Right lobe of liver (tissue), 6 donors: ENCODE measurements at regions not wholly inside any gene's neighbourhood (a gene's known extent, or its start where the extent isn't known, plus 50 kb on each side); places are given as distances from the start of the nearest gene placed in this dataset.
A peak's percentile ranks its signal among the peaks of the same experiment; 100 is the strongest.

ENCODE experiments used
- ATAC-seq, 4 donors: fragments of 200-7000 bp; cut with Tn5 transposase; one replicate each; pipeline ENCODE4 v1.9.1; 2020; ENCODE audit warnings: mild to moderate bottlenecking in 4 of 4, moderate library complexity in 4 of 4
- DNase-seq, 3 donors: peaks; one replicate each; pipeline ENCODE4 v3.0.0-alpha.2; 2020
- H3K27ac ChIP-seq, 3 donors: fragments of 200-600 bp; one replicate each; pipeline ENCODE4 v1.8.0; 2022
- H3K27me3 ChIP-seq, 2 donors: fragments of 200-600 bp; one replicate each; pipeline ENCODE4 v1.8.0; 2022
- H3K36me3 ChIP-seq, 4 donors: fragments of 200-600 bp; sonication (generic) in 1 of 4; one replicate each; pipeline versions ENCODE4 v1.5.1 to v1.8.0; 2017 to 2022; ENCODE audit warnings: control low read depth in 1 of 4
- H3K4me1 ChIP-seq, 4 donors: fragments of 200-600 bp; sonication (generic) in 1 of 4; one replicate each; pipeline versions ENCODE4 v1.5.1 to v1.8.0; 2017 to 2022; ENCODE audit warnings: control low read depth in 1 of 4
- H3K4me3 ChIP-seq, 3 donors: fragments of 200-600 bp; one replicate each; pipeline ENCODE4 v1.8.0; 2022
- H3K9me3 ChIP-seq, 4 donors: fragments of 200-600 bp; sonication (generic) in 1 of 4; one replicate each; pipeline versions ENCODE4 v1.5.1 to v1.8.0; 2017 to 2022; ENCODE audit warnings: control low read depth in 1 of 4
- POLR2A ChIP-seq: fragments of 450-650 bp; IDR thresholded peaks from one replicate; pipeline ENCODE4 v1.6.1; 2017; ENCODE audit warnings: antibody characterized with exemption, mild to moderate bottlenecking
- WGBS: methylation state at CpG from one replicate; pipeline ENCODE4 v1.1.6; 2018; ENCODE audit warnings: low coverage, low lambda C conversion rate; ENCODE audit not compliant: insufficient coverage; ENCODE audit errors: missing lambda C conversion rate; 5-methylcytosine and 5-hydroxymethylcytosine counted together
- intact Hi-C, 2 donors: fragments of 100-400 bp; cut with DNase I; formaldehyde crosslinking; loops; one replicate each; pipeline versions ENCODE4 v1.11.2 to v1.14.1; 2022
- TF ChIP-seq, protein P1 (sequence below), 4 donors: fragments of 200-600 bp in 3 of 4; fragments of 450-650 bp in 1 of 4; IDR thresholded peaks; one replicate each; pipeline versions ENCODE4 v1.5.1 to v1.8.0; 2016 to 2022; ENCODE audit warnings: antibody characterized with exemption in 4 of 4, mild to moderate bottlenecking in 2 of 4
- donor health status: DM: no; HTN: yes; CAD: no.
- donor health status: DM: no; HTN: no; CAD: no.
- donor health status: DM: no; HTN: no; CAD: no.
- donor health status: DM: no; HTN: yes; CAD: no.
- donor health status: DM: no; HTN: yes; CAD: no.

DNA sequence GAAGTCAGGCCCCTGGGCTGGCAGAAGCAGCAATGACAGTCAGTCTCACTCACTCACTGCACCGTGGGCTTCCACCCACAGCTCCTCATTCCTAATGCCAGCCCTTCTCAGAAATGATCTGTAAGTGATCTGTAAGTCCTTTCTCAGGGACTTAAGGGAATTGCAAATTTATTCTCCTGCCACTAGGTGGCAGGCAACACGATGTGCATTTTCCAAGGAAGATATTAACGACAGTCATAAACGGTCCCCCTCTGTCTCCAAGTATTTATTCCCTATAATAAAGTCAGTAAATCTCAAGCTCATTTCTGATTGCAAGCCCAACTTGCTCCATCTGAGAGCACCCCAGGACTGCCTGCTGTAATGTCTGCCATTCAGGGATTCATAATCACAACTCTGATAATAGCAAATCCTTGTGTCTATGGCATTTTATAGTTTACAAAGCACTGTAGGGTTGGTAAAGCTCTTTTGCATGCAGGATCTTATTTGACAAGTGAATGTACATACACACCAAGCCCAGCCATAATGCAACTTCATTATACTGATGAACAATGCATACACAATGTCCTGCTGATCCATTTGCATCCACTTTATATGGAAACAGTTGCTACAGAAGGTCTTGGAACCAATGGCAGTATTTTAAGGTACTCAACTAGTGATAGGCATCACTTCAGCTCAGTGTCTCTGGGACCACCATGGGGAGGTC, 380.5 kb upstream of the CAMK1G start:
- DNase-seq (no peak), ATAC-seq (peak; percentile 46 to 71 (median 65))
- intact Hi-C loops = no loop called here
- H3K36me3 ChIP-seq = no peaks in the 10 kb centered on the region
- 0% methylated on average over 4 of the region's 4 CpGs for WGBS
- H3K4me1 ChIP-seq = peaks cover 0 to 6% (median 0%) of the 10 kb centered on the region in 4 donors
- no peak overlapping the region for H3K4me3 ChIP-seq
- TF ChIP-seq, protein P1, sequence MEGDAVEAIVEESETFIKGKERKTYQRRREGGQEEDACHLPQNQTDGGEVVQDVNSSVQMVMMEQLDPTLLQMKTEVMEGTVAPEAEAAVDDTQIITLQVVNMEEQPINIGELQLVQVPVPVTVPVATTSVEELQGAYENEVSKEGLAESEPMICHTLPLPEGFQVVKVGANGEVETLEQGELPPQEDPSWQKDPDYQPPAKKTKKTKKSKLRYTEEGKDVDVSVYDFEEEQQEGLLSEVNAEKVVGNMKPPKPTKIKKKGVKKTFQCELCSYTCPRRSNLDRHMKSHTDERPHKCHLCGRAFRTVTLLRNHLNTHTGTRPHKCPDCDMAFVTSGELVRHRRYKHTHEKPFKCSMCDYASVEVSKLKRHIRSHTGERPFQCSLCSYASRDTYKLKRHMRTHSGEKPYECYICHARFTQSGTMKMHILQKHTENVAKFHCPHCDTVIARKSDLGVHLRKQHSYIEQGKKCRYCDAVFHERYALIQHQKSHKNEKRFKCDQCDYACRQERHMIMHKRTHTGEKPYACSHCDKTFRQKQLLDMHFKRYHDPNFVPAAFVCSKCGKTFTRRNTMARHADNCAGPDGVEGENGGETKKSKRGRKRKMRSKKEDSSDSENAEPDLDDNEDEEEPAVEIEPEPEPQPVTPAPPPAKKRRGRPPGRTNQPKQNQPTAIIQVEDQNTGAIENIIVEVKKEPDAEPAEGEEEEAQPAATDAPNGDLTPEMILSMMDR (IDR thresholded peaks at IDR 0.05) = peak; percentile 45 to 83 (median 75)
- no peak for TF ChIP-seq POLR2A
- no peaks in the 10 kb centered on the region for H3K27me3 ChIP-seq
- H3K9me3 ChIP-seq = no peaks in the 10 kb centered on the region
- H3K27ac ChIP-seq = no peak overlapping the region

DNA sequence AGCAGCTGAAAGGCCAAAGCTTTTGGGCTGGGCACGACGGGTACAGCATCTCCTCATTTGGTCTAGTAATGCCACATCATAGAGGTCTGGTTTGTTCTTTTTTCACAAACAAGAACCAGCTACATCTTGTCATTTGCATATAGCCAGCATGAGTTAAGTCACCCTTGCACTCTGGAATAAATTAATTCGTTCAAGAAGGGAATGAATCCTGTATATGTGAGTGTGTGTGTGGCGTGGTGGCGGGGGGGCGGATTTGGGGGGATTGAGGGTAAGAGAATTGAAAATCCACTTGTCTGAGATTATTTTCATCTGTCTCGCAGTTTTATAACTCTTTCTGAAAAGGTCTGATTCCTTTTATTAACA, 380.0 kb upstream of the CAMK1G start:
- no peak overlapping the region for H3K4me3 ChIP-seq
- 70% methylated on average over 5 of the region's 7 CpGs for WGBS
- H3K27ac ChIP-seq = no peak overlapping the region
- H3K36me3 ChIP-seq = no peaks in the 10 kb centered on the region
- intact Hi-C loops = no loop called here
- ATAC-seq (no peak), DNase-seq (no peak)
- H3K4me1 ChIP-seq = peaks cover 0 to 8% (median 0%) of the 10 kb centered on the region in 4 donors
- no peaks in the 10 kb centered on the region for H3K9me3 ChIP-seq
- peaks cover 0 to 5% of the 10 kb centered on the region in 2 donors for H3K27me3 ChIP-seq
- TF ChIP-seq, protein P1 (IDR thresholded peaks at IDR 0.05) = no peak
- no peak for TF ChIP-seq POLR2A

DNA sequence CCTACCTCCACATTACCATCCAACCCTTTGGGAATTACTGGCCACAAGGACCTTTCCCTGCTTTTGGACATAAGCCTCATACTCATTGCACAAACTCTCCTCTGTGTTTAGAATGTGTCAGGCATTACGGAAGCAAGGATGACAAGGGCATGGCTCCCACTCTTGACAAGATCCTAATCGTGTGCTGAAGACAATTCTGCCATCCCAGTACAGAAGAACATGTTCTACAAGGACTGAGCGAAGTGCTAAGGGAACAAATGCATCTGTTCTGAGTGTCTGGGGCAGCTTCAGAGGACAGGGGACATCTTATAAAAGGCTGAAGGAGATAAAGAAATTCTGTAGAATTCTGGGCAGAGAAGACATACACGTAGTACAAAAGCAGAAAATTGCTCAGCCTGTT, 378.5 kb upstream of the CAMK1G start:
- peaks cover 0 to 5% of the 10 kb centered on the region in 2 donors for H3K27me3 ChIP-seq
- DNase-seq (no peak), ATAC-seq (no peak)
- intact Hi-C loops = no loop called here
- no peak for TF ChIP-seq POLR2A
- TF ChIP-seq, protein P1 (IDR thresholded peaks at IDR 0.05) = no peak
- H3K36me3 ChIP-seq = no peaks in the 10 kb centered on the region
- WGBS = 66% methylated on average over 4 of the region's 4 CpGs
- H3K4me3 ChIP-seq = no peak overlapping the region
- H3K27ac ChIP-seq = no peak overlapping the region
- H3K9me3 ChIP-seq = no peaks in the 10 kb centered on the region
- H3K4me1 ChIP-seq = peaks cover 0 to 8% (median 0%) of the 10 kb centered on the region in 4 donors

DNA sequence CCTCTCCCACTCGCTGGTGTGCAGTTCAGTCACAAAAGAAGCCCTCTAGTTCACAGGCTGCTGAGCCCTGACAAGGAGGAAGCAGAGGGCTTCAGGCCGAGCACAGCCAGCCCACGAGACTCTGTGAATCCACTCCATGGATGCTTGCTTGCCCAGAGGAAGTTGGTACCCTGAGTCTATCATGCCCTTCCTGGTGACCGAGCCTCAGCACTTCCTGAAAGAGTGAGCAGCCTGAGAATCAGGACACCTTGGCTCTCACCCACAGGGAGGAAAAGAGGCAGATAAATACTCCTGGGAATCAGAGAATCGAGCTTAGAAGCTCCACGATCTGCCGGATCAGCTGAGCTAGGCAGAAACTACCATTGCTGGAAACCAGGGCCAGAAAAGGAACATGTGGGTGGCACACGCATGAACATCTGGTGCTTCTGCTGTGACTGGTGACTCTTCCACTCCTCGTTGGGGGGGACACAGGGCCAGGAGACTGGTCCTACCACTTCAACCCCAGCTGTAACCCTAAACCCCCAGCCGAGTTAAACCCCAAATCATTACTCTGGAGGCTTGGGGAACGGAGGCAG, 376.3 kb upstream of the CAMK1G start:
- no peak overlapping the region for H3K27ac ChIP-seq
- peak overlapping the region in 1 of 3 donors; percentile 6 for H3K4me3 ChIP-seq
- no peak for DNase-seq
- no peaks in the 10 kb centered on the region for H3K36me3 ChIP-seq
- 20% methylated on average over 4 of the region's 11 CpGs for WGBS
- H3K4me1 ChIP-seq = peaks cover 0 to 8% (median 0%) of the 10 kb centered on the region in 4 donors
- ATAC-seq = peak in 3 of 4 donors; percentile 9 to 29 (median 16)
- intact Hi-C loops = no loop called here
- H3K27me3 ChIP-seq = peaks cover 0 to 5% of the 10 kb centered on the region in 2 donors
- H3K9me3 ChIP-seq = no peaks in the 10 kb centered on the region
- TF ChIP-seq, protein P1 (IDR thresholded peaks at IDR 0.05) = no peak
- no peak for TF ChIP-seq POLR2A
